Astrocyte (in vitro differentiated cells and primary cell): ENCODE measurements at regions not wholly inside any gene's neighbourhood (a gene's known extent, or its start where the extent isn't known, plus 50 kb on each side); places are given as distances from the start of the nearest gene placed in this dataset.
"Not testable (repeated sequence)": the region's sequence is repeated elsewhere in the genome, so short reads cannot be mapped to it uniquely, and the experiment has no call there.

ENCODE experiments used
- DNase-seq: peaks from one replicate; pipeline ENCODE4 v3.0.0-alpha.2; 2010; ENCODE audit warnings: low read depth
- FAIRE-seq: peaks from 2 replicates; lab custom pipeline; 2011; peaks lifted over from hg19 to GRCh38; lab: Jason Lieb, UNC
- H2AFZ ChIP-seq: 2 replicates; pipeline ENCODE4 v1.6.0; 2012; ENCODE audit warnings: low read depth, low read length, inconsistent platforms
- H3K27ac ChIP-seq: 2 replicates; pipeline ENCODE4 v1.5.1; 2011; ENCODE audit warnings: low read depth, low read length, inconsistent platforms
- H3K27me3 ChIP-seq: 2 replicates; pipeline ENCODE4 v1.6.0; 2011; ENCODE audit warnings: low read length, inconsistent platforms; ENCODE audit not compliant: insufficient read depth
- H3K36me3 ChIP-seq: 2 replicates; pipeline ENCODE4 v1.5.1; 2011; ENCODE audit warnings: low read length, inconsistent platforms; ENCODE audit not compliant: insufficient read depth
- H3K4me1 ChIP-seq: 2 replicates; pipeline ENCODE4 v1.5.1; 2011; ENCODE audit warnings: low read length, inconsistent platforms; ENCODE audit not compliant: insufficient read depth
- H3K4me2 ChIP-seq: 2 replicates; pipeline ENCODE4 v1.6.0; 2012; ENCODE audit warnings: low read length, inconsistent platforms
- H3K4me3 ChIP-seq: 2 replicates; pipeline ENCODE4 v1.5.1; 2011; ENCODE audit warnings: low read depth, mild to moderate bottlenecking, low read length, inconsistent platforms; ENCODE audit not compliant: insufficient read depth
- H3K79me2 ChIP-seq: 2 replicates; pipeline ENCODE4 v1.6.0; 2012; ENCODE audit warnings: mild to moderate bottlenecking, low read length, inconsistent platforms; ENCODE audit not compliant: insufficient read depth
- H3K9ac ChIP-seq: 2 replicates; pipeline ENCODE4 v1.6.0; 2012; ENCODE audit warnings: mild to moderate bottlenecking, low read length, inconsistent platforms
- H3K9me3 ChIP-seq: 2 replicates; pipeline ENCODE4 v1.5.1; 2012; ENCODE audit warnings: low read depth, mild to moderate bottlenecking, low read length, inconsistent platforms; ENCODE audit not compliant: insufficient read depth
- H4K20me1 ChIP-seq: 2 replicates; pipeline ENCODE4 v1.6.0; 2012; ENCODE audit warnings: low read length, inconsistent platforms; ENCODE audit not compliant: insufficient read depth
- H3K27ac Mint-ChIP-seq: one replicate; pipeline ENCODE4 v1.8.0; 2021; ENCODE audit warnings: mild to moderate bottlenecking, mixed read lengths; ENCODE audit not compliant: unreplicated experiment
- H3K27me3 Mint-ChIP-seq: one replicate; pipeline ENCODE4 v1.8.0; 2021; ENCODE audit warnings: low read depth, mixed read lengths; ENCODE audit not compliant: unreplicated experiment
- H3K36me3 Mint-ChIP-seq: one replicate; pipeline ENCODE4 v1.8.0; 2021; ENCODE audit warnings: low read depth, mixed read lengths; ENCODE audit not compliant: unreplicated experiment
- H3K4me1 Mint-ChIP-seq: one replicate; pipeline ENCODE4 v1.8.0; 2021; ENCODE audit warnings: low read depth, mixed read lengths; ENCODE audit not compliant: unreplicated experiment
- H3K4me3 Mint-ChIP-seq: one replicate; pipeline ENCODE4 v1.8.0; 2021; ENCODE audit warnings: mild to moderate bottlenecking, moderate library complexity, mixed read lengths; ENCODE audit not compliant: unreplicated experiment
- H3K9me3 Mint-ChIP-seq: one replicate; pipeline ENCODE4 v1.8.0; 2021; ENCODE audit warnings: mild to moderate bottlenecking, mixed read lengths; ENCODE audit not compliant: unreplicated experiment

GRCh38 chr1:206317878-206318514 is 114.7 kb downstream of the SRGAP2 start:
- not testable (repeated sequence) for H3K27ac ChIP-seq, H2AFZ ChIP-seq, H3K9me3 Mint-ChIP-seq, FAIRE-seq, H4K20me1 ChIP-seq, H3K27me3 ChIP-seq, H3K4me1 ChIP-seq, H3K9me3 ChIP-seq, H3K4me2 ChIP-seq, H3K79me2 ChIP-seq, H3K36me3 Mint-ChIP-seq, H3K9ac ChIP-seq, H3K27ac Mint-ChIP-seq, H3K36me3 ChIP-seq, H3K27me3 Mint-ChIP-seq, H3K4me1 Mint-ChIP-seq, H3K4me3 Mint-ChIP-seq, H3K4me3 ChIP-seq, DNase-seq

- H3K4me1 Mint-ChIP-seq, H3K27me3 ChIP-seq, H3K4me1 ChIP-seq, H2AFZ ChIP-seq, H3K4me3 ChIP-seq, H3K4me3 Mint-ChIP-seq, H3K4me2 ChIP-seq, H3K9ac ChIP-seq, H3K36me3 Mint-ChIP-seq, H3K36me3 ChIP-seq, H3K9me3 Mint-ChIP-seq, DNase-seq, FAIRE-seq, H3K27ac ChIP-seq, H3K27me3 Mint-ChIP-seq, H3K27ac Mint-ChIP-seq, H4K20me1 ChIP-seq, H3K79me2 ChIP-seq, H3K9me3 ChIP-seq: not testable (repeated sequence)
Observed at GRCh38 chr1:206320227-206320626, 116.9 kb downstream of the SRGAP2 start.

- H3K27me3 ChIP-seq, H3K9me3 ChIP-seq, H3K27ac Mint-ChIP-seq, H3K79me2 ChIP-seq, H3K36me3 Mint-ChIP-seq, H3K4me3 Mint-ChIP-seq, H3K27ac ChIP-seq, H3K4me2 ChIP-seq, H2AFZ ChIP-seq, H4K20me1 ChIP-seq, H3K4me1 ChIP-seq, DNase-seq, H3K9me3 Mint-ChIP-seq, H3K4me3 ChIP-seq, H3K4me1 Mint-ChIP-seq, H3K27me3 Mint-ChIP-seq, H3K9ac ChIP-seq, FAIRE-seq, H3K36me3 ChIP-seq: not testable (repeated sequence)
Observed at GRCh38 chr1:206326159-206326939, 123.0 kb downstream of the SRGAP2 start.

GRCh38 chr1:206331597-206331996 is 128.3 kb downstream of the SRGAP2 start:
- H3K4me3 ChIP-seq, H3K27ac ChIP-seq, H3K4me3 Mint-ChIP-seq, H3K27ac Mint-ChIP-seq, FAIRE-seq, H4K20me1 ChIP-seq, H3K27me3 Mint-ChIP-seq, H3K4me2 ChIP-seq, H3K36me3 ChIP-seq, H3K27me3 ChIP-seq, H2AFZ ChIP-seq, H3K4me1 ChIP-seq, H3K79me2 ChIP-seq, H3K9me3 Mint-ChIP-seq, H3K9me3 ChIP-seq, DNase-seq, H3K9ac ChIP-seq, H3K4me1 Mint-ChIP-seq, H3K36me3 Mint-ChIP-seq: not testable (repeated sequence)

GRCh38 chr1:206333316-206333715 is 130.0 kb downstream of the SRGAP2 start:
- not testable (repeated sequence) for H3K27me3 Mint-ChIP-seq, H3K4me2 ChIP-seq, H3K79me2 ChIP-seq, H3K27ac Mint-ChIP-seq, H3K9me3 Mint-ChIP-seq, H3K27me3 ChIP-seq, DNase-seq, H3K4me1 ChIP-seq, H3K4me1 Mint-ChIP-seq, H3K9ac ChIP-seq, H2AFZ ChIP-seq, FAIRE-seq, H3K27ac ChIP-seq, H3K4me3 ChIP-seq, H3K36me3 ChIP-seq, H3K9me3 ChIP-seq, H3K4me3 Mint-ChIP-seq, H4K20me1 ChIP-seq, H3K36me3 Mint-ChIP-seq

GRCh38 chr1:206333897-206334296 is 130.6 kb downstream of the SRGAP2 start:
- H3K36me3 ChIP-seq, H3K4me1 Mint-ChIP-seq, H3K27me3 Mint-ChIP-seq, H3K27ac Mint-ChIP-seq, H3K4me3 ChIP-seq, H3K27ac ChIP-seq, H3K9me3 Mint-ChIP-seq, H3K79me2 ChIP-seq, FAIRE-seq, H3K27me3 ChIP-seq, H3K36me3 Mint-ChIP-seq, H3K4me2 ChIP-seq, H3K9me3 ChIP-seq, H3K4me3 Mint-ChIP-seq, H3K9ac ChIP-seq, H2AFZ ChIP-seq, DNase-seq, H4K20me1 ChIP-seq, H3K4me1 ChIP-seq: not testable (repeated sequence)
